Ascending aorta (tissue), 2 donors: ENCODE measurements at regions not wholly inside any gene's neighbourhood (a gene's known extent, or its start where the extent isn't known, plus 50 kb on each side); places are given as distances from the start of the nearest gene placed in this dataset.

Source experiments
- DNase-seq, 2 donors: peaks; one replicate each; pipeline ENCODE4 v3.0.0-alpha.2; 2019; ENCODE audit warnings: low spot score in 2 of 2
- H3K27ac ChIP-seq, 2 donors: fragments of 200-600 bp; sonication (generic); one replicate each; pipeline ENCODE4 v1.5.1; 2016 to 2017; ENCODE audit warnings: mild to moderate bottlenecking in 1 of 2
- H3K27me3 ChIP-seq: fragments of 200-600 bp; sonication (generic); one replicate; pipeline ENCODE4 v1.5.1; 2017
- H3K36me3 ChIP-seq, 2 donors: fragments of 200-600 bp; sonication (generic); one replicate each; pipeline ENCODE4 v1.5.1; 2016
- H3K4me1 ChIP-seq, 2 donors: fragments of 200-600 bp; sonication (generic); one replicate each; pipeline ENCODE4 v1.5.1; 2016 to 2017; ENCODE audit warnings: mild to moderate bottlenecking in 1 of 2
- H3K4me3 ChIP-seq, 2 donors: fragments of 200-600 bp; sonication (generic); one replicate each; pipeline ENCODE4 v1.5.1; 2016 to 2017; ENCODE audit warnings: mild to moderate bottlenecking in 1 of 2
- H3K9me3 ChIP-seq, 2 donors: fragments of 200-600 bp; sonication (generic); one replicate each; pipeline ENCODE4 v1.5.1; 2016
- CTCF ChIP-seq, 3 experiments: fragments of 200-600 bp in 2 of 3; fragments of 450-650 bp in 1 of 3; sonication (generic) in 2 of 3; IDR thresholded peaks; one replicate each; pipeline ENCODE4 v1.5.1; 2016 to 2019; ENCODE audit warnings: antibody characterized with exemption in 3 of 3, mild to moderate bottlenecking in 1 of 3, moderate library complexity in 1 of 3
- intact Hi-C: fragments of 100-400 bp; cut with DNase I; formaldehyde crosslinking; loops from one replicate; pipeline ENCODE4 v1.15.1; 2023

- Histone ChIP-seq H3K27ac (no peak overlapping the region), H3K9me3 (no peaks in the 10 kb centered on the region), H3K4me1 (no peaks in the 10 kb centered on the region), H3K36me3 (no peaks in the 10 kb centered on the region), H3K27me3 (no peaks in the 10 kb centered on the region), H3K4me3 (no peak overlapping the region)
- no peak for TF ChIP-seq CTCF (IDR thresholded peaks at IDR 0.05)
- no peak for DNase-seq
- intact Hi-C loops, result no loop called here
Observed at GRCh38 chr3:164208048-164208447, 870.2 kb downstream of the SI start.

GRCh38 chr3:164200053-164200823 is 878.1 kb downstream of the SI start:
- Histone ChIP-seq H3K4me1 (no peaks in the 10 kb centered on the region), H3K27me3 (no peaks in the 10 kb centered on the region), H3K4me3 (no peak overlapping the region), H3K36me3 (no peaks in the 10 kb centered on the region), H3K9me3 (no peaks in the 10 kb centered on the region), H3K27ac (no peak overlapping the region)
- no peak for DNase-seq
- TF ChIP-seq CTCF (IDR thresholded peaks at IDR 0.05), result no peak
- intact Hi-C loops, result no loop called here

- no peaks in the 10 kb centered on the region for H3K4me1 ChIP-seq
- H3K27me3 ChIP-seq, result no peaks in the 10 kb centered on the region
- TF ChIP-seq CTCF (IDR thresholded peaks at IDR 0.05), result no peak
- no peak for DNase-seq
- H3K36me3 ChIP-seq, result no peaks in the 10 kb centered on the region
- no peaks in the 10 kb centered on the region for H3K9me3 ChIP-seq
- intact Hi-C loops, result no loop called here
- no peak overlapping the region for H3K4me3 ChIP-seq
- no peak overlapping the region for H3K27ac ChIP-seq
Observed at GRCh38 chr3:164196477-164196876, 881.8 kb downstream of the SI start.

- no peaks in the 10 kb centered on the region for H3K9me3 ChIP-seq
Observed at GRCh38 chr3:164194842-164195241, 883.5 kb downstream of the SI start.

GRCh38 chr3:164192974-164193373 is 885.3 kb downstream of the SI start:
- no peaks in the 10 kb centered on the region for H3K27me3 ChIP-seq
- H3K27ac ChIP-seq, result no peak overlapping the region
- H3K9me3 ChIP-seq, result no peaks in the 10 kb centered on the region
- no peaks in the 10 kb centered on the region for H3K36me3 ChIP-seq
- TF ChIP-seq CTCF (IDR thresholded peaks at IDR 0.05), result no peak
- intact Hi-C loops, result no loop called here
- H3K4me1 ChIP-seq, result no peaks in the 10 kb centered on the region
- H3K4me3 ChIP-seq, result no peak overlapping the region
- peak in 1 of 2 donors; percentile 52 for DNase-seq

More at GRCh38 chr3:164194842-164195241, 883.5 kb downstream of the SI start:
- DNase-seq, result no peak
- H3K4me1 ChIP-seq, result no peaks in the 10 kb centered on the region
- no peaks in the 10 kb centered on the region for H3K27me3 ChIP-seq
- no peaks in the 10 kb centered on the region for H3K36me3 ChIP-seq
- intact Hi-C loops, result no loop called here
- H3K4me3 ChIP-seq, result no peak overlapping the region
- TF ChIP-seq CTCF (IDR thresholded peaks at IDR 0.05), result no peak
- no peak overlapping the region for H3K27ac ChIP-seq
